H1 (cell line): ENCODE measurements at regions not wholly inside any gene's neighbourhood (a gene's known extent, or its start where the extent isn't known, plus 50 kb on each side); places are given as distances from the start of the nearest gene placed in this dataset.

Source experiments
- CTCF ChIA-PET: fragments of 300-600 bp; sonication (Branson Sonifier 250); formaldehyde crosslinking; loops from one replicate; lab custom pipeline; 2021; ENCODE audit not compliant: partially characterized antibody; lab: Charles Lee
- POLR2A ChIA-PET: fragments of 300-600 bp; sonication (Branson Sonifier 250); formaldehyde crosslinking; loops from one replicate; lab custom pipeline; 2021; ENCODE audit warnings: inconsistent platforms; ENCODE audit not compliant: partially characterized antibody; lab: Charles Lee
- DNase-seq, 2 experiments: peaks; one replicate each; pipeline versions ENCODE4 v3.0.0 to v3.0.0-alpha.2; 2010 to 2022; ENCODE audit warnings: low spot score in 2 of 2, low read depth in 1 of 2, mixed read lengths in 1 of 2
- FAIRE-seq: peaks from 2 replicates; lab custom pipeline; 2011; peaks lifted over from hg19 to GRCh38; lab: Jason Lieb, UNC
- H2AFZ ChIP-seq: 2 replicates; pipeline ENCODE4 v1.8.1; 2012; ENCODE audit warnings: low read length, inconsistent platforms
- H2AK5ac ChIP-seq: 2 replicates; pipeline ENCODE4 v1.6.1; 2013; ENCODE audit warnings: low read depth, low read length
- H2BK120ac ChIP-seq: replicated peaks from 2 replicates; pipeline ENCODE3; 2013; ENCODE audit warnings: low read depth, low read length, inconsistent platforms
- H2BK12ac ChIP-seq: 2 replicates; pipeline ENCODE4 v1.6.1; 2013; ENCODE audit warnings: low read depth, low read length
- H2BK15ac ChIP-seq: 2 replicates; pipeline ENCODE4 v1.6.1; 2013; ENCODE audit warnings: low read length
- H2BK20ac ChIP-seq: 2 replicates; pipeline ENCODE4 v1.6.1; 2013; ENCODE audit warnings: low read length
- H2BK5ac ChIP-seq: 2 replicates; pipeline ENCODE4 v1.6.1; 2013; ENCODE audit warnings: low read depth, low read length
- H3K14ac ChIP-seq: 2 replicates; pipeline ENCODE4 v1.6.1; 2013; ENCODE audit warnings: inconsistent platforms; ENCODE audit not compliant: insufficient read length
- H3K18ac ChIP-seq: 2 replicates; pipeline ENCODE4 v1.6.1; 2013; ENCODE audit warnings: low read length; ENCODE audit errors: extremely low read depth
- H3K23ac ChIP-seq: 2 replicates; pipeline ENCODE4 v1.6.1; 2013; ENCODE audit warnings: inconsistent platforms; ENCODE audit not compliant: insufficient read length
- H3K23me2 ChIP-seq: 2 replicates; pipeline ENCODE4 v1.6.1; 2013; ENCODE audit warnings: low read depth, low read length
- H3K27ac ChIP-seq: 2 replicates; pipeline ENCODE4 v1.6.1; 2011; ENCODE audit warnings: low read depth, low read length, inconsistent platforms
- H3K27me3 ChIP-seq, 4 experiments: replicated peaks in 1 of 4; 1 replicate in 1 of 4; 2 replicates in 3 of 4; pipeline versions ENCODE4 v1.6.1 to v1.8.1; 2011 to 2013; ENCODE audit warnings: low read length in 3 of 4, mild to moderate bottlenecking in 3 of 4, inconsistent platforms in 2 of 4, mixed read lengths in 2 of 4, moderate library complexity in 1 of 4; ENCODE audit not compliant: control insufficient read depth in 3 of 4, insufficient read depth in 3 of 4; ENCODE audit errors: extremely low read depth in 1 of 4
- H3K36me3 ChIP-seq, 4 experiments: 2 replicates each; pipeline versions ENCODE4 v1.6.1 to v1.8.1; 2011 to 2013; ENCODE audit warnings: mild to moderate bottlenecking in 4 of 4, low read length in 3 of 4, moderate library complexity in 2 of 4, control low read depth in 1 of 4, inconsistent platforms in 1 of 4; ENCODE audit not compliant: insufficient read depth in 4 of 4, control insufficient read depth in 2 of 4
- H3K4ac ChIP-seq: replicated peaks from 2 replicates; pipeline ENCODE3; 2013; ENCODE audit warnings: low read length, low read depth, mixed read lengths, inconsistent platforms; ENCODE audit not compliant: insufficient read length
- H3K4me1 ChIP-seq, 4 experiments: replicated peaks in 1 of 4; 1 replicate in 1 of 4; 2 replicates in 3 of 4; pipeline versions ENCODE4 v1.6.1 to v1.8.1; 2011 to 2013; ENCODE audit warnings: low read length in 3 of 4, inconsistent platforms in 2 of 4, mixed read lengths in 1 of 4; ENCODE audit not compliant: insufficient read depth in 4 of 4, control insufficient read depth in 3 of 4
- H3K4me2 ChIP-seq, 2 experiments: 2 replicates each; pipeline versions ENCODE4 v1.6.1 to v1.8.1; 2011 to 2013; ENCODE audit warnings: low read depth in 2 of 2, low read length in 2 of 2, control low read depth in 1 of 2, inconsistent platforms in 1 of 2, mild to moderate bottlenecking in 1 of 2; ENCODE audit not compliant: insufficient read depth in 1 of 2
- H3K4me3 ChIP-seq, 4 experiments: fragments of 200-600, 300-600 bp in 1 of 4; sonication (generic), shearing (Covaris generic), sonication (Bioruptor Twin) in 1 of 4; 2 replicates each; pipeline versions ENCODE4 v1.5.1 to v1.8.1; 2011 to 2016; ENCODE audit warnings: low read length in 4 of 4, low read depth in 3 of 4, control low read depth in 2 of 4, inconsistent platforms in 2 of 4, mild to moderate bottlenecking in 2 of 4, mixed read lengths in 1 of 4, moderate library complexity in 1 of 4; ENCODE audit not compliant: insufficient read depth in 2 of 4; ENCODE audit errors: extremely low read depth in 1 of 4
- H3K56ac ChIP-seq: replicated peaks from 2 replicates; pipeline ENCODE3; 2013; ENCODE audit warnings: low read depth, mild to moderate bottlenecking, mixed read lengths, low read length, inconsistent platforms; ENCODE audit not compliant: insufficient read length
- H3K79me1 ChIP-seq: 2 replicates; pipeline ENCODE4 v1.6.1; 2013; ENCODE audit warnings: low read depth, low read length, control low read depth
- H3K79me2 ChIP-seq, 2 experiments: 2 replicates each; pipeline versions ENCODE4 v1.6.1 to v1.8.1; 2012 to 2013; ENCODE audit warnings: low read length in 2 of 2, mild to moderate bottlenecking in 2 of 2, inconsistent platforms in 1 of 2; ENCODE audit not compliant: insufficient read depth in 2 of 2, control insufficient read depth in 1 of 2
- H3K9ac ChIP-seq, 4 experiments: replicated peaks in 1 of 4; 1 replicate in 1 of 4; 2 replicates in 3 of 4; pipeline versions ENCODE4 v1.6.1 to v1.8.1; 2011 to 2013; ENCODE audit warnings: low read depth in 3 of 4, low read length in 3 of 4, control low read depth in 2 of 4, mild to moderate bottlenecking in 2 of 4, moderate library complexity in 2 of 4, inconsistent platforms in 1 of 4; ENCODE audit errors: extremely low read depth in 1 of 4
- H3K9me3 ChIP-seq, 2 experiments: 2 replicates each; pipeline versions ENCODE4 v1.6.1 to v1.8.1; 2012 to 2013; ENCODE audit warnings: mild to moderate bottlenecking in 2 of 2, moderate library complexity in 2 of 2, control low read depth in 1 of 2, inconsistent platforms in 1 of 2, low read depth in 1 of 2, low read length in 1 of 2, mixed read lengths in 1 of 2; ENCODE audit not compliant: insufficient read depth in 2 of 2
- H4K20me1 ChIP-seq, 2 experiments: replicated peaks in 1 of 2; 2 replicates each; pipeline versions ENCODE3 to v1.8.1; 2011 to 2013; ENCODE audit warnings: inconsistent platforms in 2 of 2, low read length in 2 of 2, mild to moderate bottlenecking in 1 of 2; ENCODE audit not compliant: insufficient read depth in 2 of 2, control insufficient read depth in 1 of 2
- H4K5ac ChIP-seq: 2 replicates; pipeline ENCODE4 v1.6.1; 2013; ENCODE audit warnings: low read length, low read depth, mixed read lengths, inconsistent platforms; ENCODE audit not compliant: insufficient read length
- H4K8ac ChIP-seq: 2 replicates; pipeline ENCODE4 v1.8.0; 2013; ENCODE audit warnings: mild to moderate bottlenecking, moderate library complexity, low read length, inconsistent platforms; ENCODE audit not compliant: insufficient read depth; ENCODE audit errors: extremely low read depth
- H4K91ac ChIP-seq: replicated peaks from 2 replicates; pipeline ENCODE3; 2013; ENCODE audit warnings: low read length, mixed read lengths, inconsistent platforms; ENCODE audit not compliant: insufficient read length
- EP300 ChIP-seq, 2 experiments: IDR thresholded peaks; 1 replicate in 1 of 2; 2 replicates in 1 of 2; pipeline ENCODE4 v1.6.1; 2011 to 2012; ENCODE audit warnings: low read depth in 2 of 2, low read length in 2 of 2, mild to moderate bottlenecking in 2 of 2, borderline replicate concordance in 1 of 2, inconsistent platforms in 1 of 2, moderate library complexity in 1 of 2
- MAFK ChIP-seq: IDR thresholded peaks from 2 replicates; pipeline ENCODE4 v1.6.1; 2012; ENCODE audit warnings: low read depth, mild to moderate bottlenecking, improper control_type of control experiment, low read length
- WGBS, 2 experiments: shearing (Covaris generic) in 1 of 2; methylation state at CpG; one replicate each; pipeline versions ENCODE4 v1.1.6 to v1.1.7; 2013 to 2015; ENCODE audit warnings: low lambda C conversion rate in 2 of 2, mixed read lengths in 2 of 2, inconsistent platforms in 1 of 2, low coverage in 1 of 2, missing lambda C conversion rate in 1 of 2; ENCODE audit not compliant: insufficient replicate concordance in 2 of 2, insufficient coverage in 1 of 2, insufficient read length in 1 of 2; ENCODE audit errors: extremely low coverage in 1 of 2, missing lambda C conversion rate in 1 of 2; 5-methylcytosine and 5-hydroxymethylcytosine counted together
- TF ChIP-seq, protein P1 (sequence below): IDR thresholded peaks from 2 replicates; pipeline ENCODE4 v1.6.1; 2011; ENCODE audit warnings: low read length, improper control_type of control experiment

DNA sequence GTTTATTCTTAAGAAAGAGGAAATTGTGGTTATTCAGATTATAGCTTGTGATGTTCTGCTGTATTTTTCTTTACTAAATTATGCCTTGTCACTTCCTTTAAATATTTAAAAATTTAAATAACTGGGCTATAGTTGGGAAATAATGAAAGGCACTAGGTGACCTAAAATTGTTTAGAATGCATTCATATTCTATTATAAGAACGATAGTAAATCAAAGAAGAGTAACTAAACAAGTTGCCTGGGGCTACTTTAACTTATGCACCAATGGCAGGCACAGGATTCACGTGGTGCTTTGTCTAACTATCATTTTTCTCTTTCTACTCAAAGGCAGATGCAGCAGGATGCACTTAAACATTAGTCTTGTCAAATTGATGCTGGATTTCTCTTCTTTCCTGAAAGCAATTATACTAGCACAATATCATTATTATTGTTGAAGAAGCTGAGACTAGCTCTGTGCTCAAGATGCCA, 190.7 kb upstream of the PPFIA2 start:
- H3K27ac ChIP-seq: no peak overlapping the region
- no peak overlapping the region for H3K14ac ChIP-seq
- 83% methylated on average over 2 of the region's 2 CpGs; no CpG with 5 or more reads in 1 of the 2 experiments for WGBS, 2 experiments
- H3K27me3 ChIP-seq: no peaks in the 10 kb centered on the region
- no peak overlapping the region for H3K4me2 ChIP-seq
- no peak overlapping the region for H2BK5ac ChIP-seq
- no peak overlapping the region for H2BK20ac ChIP-seq
- ChIA-PET POLR2A (no interaction called here), CTCF (interaction anchor here (1.2 kb wide), 1 partner anchor 12 kb away, joined by 4 read pairs; no protein-coding TSS in a partner anchor)
- H3K79me1 ChIP-seq: no peaks in the 10 kb centered on the region
- no peak overlapping the region for H4K8ac ChIP-seq
- no peak overlapping the region for H3K18ac ChIP-seq
- no peak for DNase-seq
- H4K91ac ChIP-seq: no peak overlapping the region
- H3K56ac ChIP-seq: no peak overlapping the region
- no peak overlapping the region for H3K23ac ChIP-seq
- H2BK12ac ChIP-seq: no peak overlapping the region
- no peak overlapping the region for H2AK5ac ChIP-seq
- H3K23me2 ChIP-seq: no peaks in the 10 kb centered on the region
- no peak overlapping the region for H3K4me3 ChIP-seq
- H4K5ac ChIP-seq: no peak overlapping the region
- no peaks in the 10 kb centered on the region for H3K36me3 ChIP-seq
- H2BK120ac ChIP-seq: no peak overlapping the region
- H2AFZ ChIP-seq: no peak overlapping the region
- TF ChIP-seq, protein P1, sequence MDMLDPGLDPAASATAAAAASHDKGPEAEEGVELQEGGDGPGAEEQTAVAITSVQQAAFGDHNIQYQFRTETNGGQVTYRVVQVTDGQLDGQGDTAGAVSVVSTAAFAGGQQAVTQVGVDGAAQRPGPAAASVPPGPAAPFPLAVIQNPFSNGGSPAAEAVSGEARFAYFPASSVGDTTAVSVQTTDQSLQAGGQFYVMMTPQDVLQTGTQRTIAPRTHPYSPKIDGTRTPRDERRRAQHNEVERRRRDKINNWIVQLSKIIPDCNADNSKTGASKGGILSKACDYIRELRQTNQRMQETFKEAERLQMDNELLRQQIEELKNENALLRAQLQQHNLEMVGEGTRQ: no peak
- no peak for TF ChIP-seq MAFK
- TF ChIP-seq EP300 (IDR thresholded peaks at IDR 0.05; ENCODE audit: borderline replicate concordance in 1 of 2, low read depth in 2 of 2, low read length in 2 of 2): no peak
- H3K4me1 ChIP-seq: peaks cover 0 to 2% (median under 1%) of the 10 kb centered on the region in 4 experiments; a peak in 1 of 7 replicates
- H3K4ac ChIP-seq: no peak overlapping the region
- no peak overlapping the region for H2BK15ac ChIP-seq
- FAIRE-seq: no peak
- H3K9ac ChIP-seq: no peak overlapping the region
- no peaks in the 10 kb centered on the region for H3K79me2 ChIP-seq
- no peaks in the 10 kb centered on the region for H4K20me1 ChIP-seq
- H3K9me3 ChIP-seq: no peaks in the 10 kb centered on the region
